GM23248 (cell line): ENCODE measurements at regions not wholly inside any gene's neighbourhood (a gene's known extent, or its start where the extent isn't known, plus 50 kb on each side); places are given as distances from the start of the nearest gene placed in this dataset. TPM values are rescaled to one million over a fixed set of nuclear protein-coding genes. Genes with fewer than 3 reads are reported as not detected.

ENCODE experiments used
- DNase-seq: peaks from one replicate; pipeline ENCODE4 v3.0.0-alpha.2; 2015
- H2AFZ ChIP-seq: fragments of 200-600 bp; sonication (generic); 2 replicates; pipeline ENCODE4 v1.6.1; 2016; ENCODE audit warnings: antibody characterized with exemption
- H3F3A ChIP-seq: fragments of 200-600 bp; sonication (generic); 2 replicates; pipeline ENCODE4 v1.6.1; 2016; ENCODE audit warnings: mild to moderate bottlenecking, antibody characterized with exemption, mixed run types; ENCODE audit not compliant: insufficient read depth
- H3K27ac ChIP-seq: fragments of 200-600 bp; sonication (generic); 2 replicates; pipeline ENCODE4 v1.5.1; 2016; ENCODE audit warnings: mild to moderate bottlenecking
- H3K27me3 ChIP-seq: fragments of 200-600 bp; sonication (generic); replicated peaks from 2 replicates; pipeline ENCODE4 v1.6.1; 2016; ENCODE audit warnings: mild to moderate bottlenecking; ENCODE audit not compliant: insufficient read depth
- H3K36me3 ChIP-seq: fragments of 200-600 bp; sonication (generic); 2 replicates; pipeline ENCODE4 v1.6.1; 2016; ENCODE audit warnings: low read depth, mild to moderate bottlenecking
- H3K4me1 ChIP-seq: fragments of 200-600 bp; sonication (generic); 2 replicates; pipeline ENCODE4 v1.6.1; 2016; ENCODE audit warnings: mild to moderate bottlenecking; ENCODE audit not compliant: insufficient read depth
- H3K4me2 ChIP-seq: fragments of 200-600 bp; sonication (generic); one replicate; pipeline ENCODE4 v1.6.1; 2016; ENCODE audit warnings: mild to moderate bottlenecking; ENCODE audit not compliant: unreplicated experiment
- H3K4me3 ChIP-seq: fragments of 200-600 bp; sonication (generic); 2 replicates; pipeline ENCODE4 v1.5.1; 2016; ENCODE audit warnings: mild to moderate bottlenecking
- H3K79me2 ChIP-seq: fragments of 200-600 bp; sonication (generic); 2 replicates; pipeline ENCODE4 v1.6.1; 2016; ENCODE audit warnings: mild to moderate bottlenecking; ENCODE audit not compliant: insufficient read depth
- H3K9ac ChIP-seq: fragments of 200-600 bp; sonication (generic); 2 replicates; pipeline ENCODE4 v1.6.1; 2016; ENCODE audit warnings: mild to moderate bottlenecking
- H3K9me2 ChIP-seq: fragments of 200-600 bp; sonication (generic); 2 replicates; pipeline ENCODE4 v1.6.1; 2016; ENCODE audit warnings: mixed run types, mild to moderate bottlenecking, moderate library complexity; ENCODE audit not compliant: insufficient read depth
- H3K9me3 ChIP-seq: fragments of 200-600 bp; sonication (generic); one replicate; pipeline ENCODE4 v1.6.1; 2017; ENCODE audit warnings: low read depth
- H4K20me1 ChIP-seq: fragments of 200-600 bp; sonication (generic); 2 replicates; pipeline ENCODE4 v1.6.0; 2016; ENCODE audit not compliant: insufficient read depth
- EZH2 ChIP-seq: fragments of 200-600 bp; sonication (generic); IDR thresholded peaks from 2 replicates; pipeline ENCODE4 v1.6.1; 2018; ENCODE audit warnings: antibody characterized with exemption, mild to moderate bottlenecking; ENCODE audit not compliant: insufficient read depth, poor library complexity, severe bottlenecking
- EZH2phosphoT487 ChIP-seq: fragments of 200-600 bp; sonication (generic); IDR thresholded peaks from 2 replicates; pipeline ENCODE4 v1.6.1; 2018; ENCODE audit warnings: antibody characterized with exemption, moderate library complexity, mild to moderate bottlenecking, low read depth; ENCODE audit not compliant: insufficient read depth
- WGBS, 2 experiments: methylation state at CpG; one replicate each; pipeline ENCODE4 v1.1.6; 2015 to 2017; ENCODE audit warnings: low lambda C conversion rate in 2 of 2, low coverage in 1 of 2; ENCODE audit errors: missing lambda C conversion rate in 2 of 2; 5-methylcytosine and 5-hydroxymethylcytosine counted together
- in situ Hi-C: fragments of 300-500 bp; cut with MboI; formaldehyde crosslinking; loops from 2 replicates; pipeline ENCODE4 v1.15.0; 2020
- small RNA-seq: library from RNA; depleted of rRNA; stranded (forward); fragments of <200 nt; gene quantifications from one replicate; pipeline ENCODE3, GENCODE V24; 2014; ENCODE audit warnings: low read depth, low replicate concordance

- TF ChIP-seq EZH2 (no peak), EZH2phosphoT487 (no peak)
- 30 to 31% methylated on average over 5 of the region's 5 CpGs for WGBS, 2 experiments
These were observed 78.0 kb upstream of the KCNJ3 start for GRCh38 chr2:154620471-154620870.

GRCh38 chr2:154623819-154624218, 74.7 kb upstream of the KCNJ3 start:
- Histone ChIP-seq H3K4me2 (no peak overlapping the region), H2AFZ (no peak overlapping the region), H3K9me2 (no peaks in the 10 kb centered on the region), H3F3A (no peaks in the 10 kb centered on the region), H3K27me3 (no peaks in the 10 kb centered on the region), H3K4me1 (no peaks in the 10 kb centered on the region), H3K9ac (no peak overlapping the region), H4K20me1 (no peaks in the 10 kb centered on the region), H3K36me3 (no peaks in the 10 kb centered on the region), H3K9me3 (no peaks in the 10 kb centered on the region), H3K4me3 (no peak overlapping the region), H3K27ac (no peak overlapping the region), H3K79me2 (no peaks in the 10 kb centered on the region)
- in situ Hi-C loops: no loop called here
- DNase-seq: peak; percentile 36
- TF ChIP-seq EZH2phosphoT487 (no peak), EZH2 (no peak)
- WGBS, 2 experiments: 15 to 21% methylated on average over 3 of the region's 3 CpGs

More at GRCh38 chr2:154620471-154620870, 78.0 kb upstream of the KCNJ3 start:
- no peaks in the 10 kb centered on the region for H3F3A ChIP-seq
- no peak for DNase-seq
- no peaks in the 10 kb centered on the region for H3K9me2 ChIP-seq
- H2AFZ ChIP-seq: no peak overlapping the region
- H3K27ac ChIP-seq: no peak overlapping the region
- no peaks in the 10 kb centered on the region for H4K20me1 ChIP-seq
- no peaks in the 10 kb centered on the region for H3K4me1 ChIP-seq
- H3K79me2 ChIP-seq: no peaks in the 10 kb centered on the region
- no peaks in the 10 kb centered on the region for H3K27me3 ChIP-seq
- no peaks in the 10 kb centered on the region for H3K36me3 ChIP-seq
- H3K9ac ChIP-seq: no peak overlapping the region
- no peak overlapping the region for H3K4me2 ChIP-seq
- in situ Hi-C loops: no loop called here
- H3K9me3 ChIP-seq: no peaks in the 10 kb centered on the region
- H3K4me3 ChIP-seq: no peak overlapping the region

- Histone ChIP-seq H3K36me3 (no peaks in the 10 kb centered on the region), H3K9me2 (no peaks in the 10 kb centered on the region), H3K9ac (no peak overlapping the region), H3K4me3 (no peak overlapping the region), H3F3A (no peaks in the 10 kb centered on the region), H3K4me2 (no peak overlapping the region), H4K20me1 (no peaks in the 10 kb centered on the region), H3K9me3 (no peaks in the 10 kb centered on the region), H3K4me1 (no peaks in the 10 kb centered on the region), H3K79me2 (no peaks in the 10 kb centered on the region), H3K27ac (no peak overlapping the region), H3K27me3 (no peaks in the 10 kb centered on the region), H2AFZ (no peak overlapping the region)
- DNase-seq: no peak
- in situ Hi-C loops: no loop called here
- TF ChIP-seq EZH2 (no peak), EZH2phosphoT487 (no peak)
These were observed 61.0 kb upstream of the KCNJ3 start for GRCh38 chr2:154637456-154637855.

GRCh38 chr2:154638783-154639182, 59.7 kb upstream of the KCNJ3 start:
- H3K27me3 ChIP-seq: no peaks in the 10 kb centered on the region
- no peak overlapping the region for H3K4me2 ChIP-seq
- no peak overlapping the region for H3K4me3 ChIP-seq
- in situ Hi-C loops: no loop called here
- DNase-seq: no peak
- H3K79me2 ChIP-seq: no peaks in the 10 kb centered on the region
- no peaks in the 10 kb centered on the region for H4K20me1 ChIP-seq
- H3K36me3 ChIP-seq: no peaks in the 10 kb centered on the region
- no peaks in the 10 kb centered on the region for H3K9me2 ChIP-seq
- H3K27ac ChIP-seq: no peak overlapping the region
- H3K9me3 ChIP-seq: peaks cover 3% of the 10 kb centered on the region
- H2AFZ ChIP-seq: no peak overlapping the region
- H3K9ac ChIP-seq: no peak overlapping the region
- 0 to 4% methylated on average over 1 of the region's 1 CpG for WGBS, 2 experiments
- H3F3A ChIP-seq: no peaks in the 10 kb centered on the region
- TF ChIP-seq EZH2phosphoT487 (no peak), EZH2 (no peak)
- no peaks in the 10 kb centered on the region for H3K4me1 ChIP-seq

GRCh38 chr2:154640000-154640399, 58.5 kb upstream of the KCNJ3 start:
- H2AFZ ChIP-seq: no peak overlapping the region
- in situ Hi-C loops: no loop called here
- H3K9ac ChIP-seq: no peak overlapping the region
- H3K9me3 ChIP-seq: peaks cover 3% of the 10 kb centered on the region
- no peak overlapping the region for H3K4me2 ChIP-seq
- WGBS, 2 experiments: 2 to 8% methylated on average over 3 of the region's 3 CpGs
- H4K20me1 ChIP-seq: no peaks in the 10 kb centered on the region
- H3K9me2 ChIP-seq: no peaks in the 10 kb centered on the region
- TF ChIP-seq EZH2phosphoT487: no peak
- TF ChIP-seq EZH2: no peak
- H3K27me3 ChIP-seq: no peaks in the 10 kb centered on the region
- no peak for DNase-seq
- H3K79me2 ChIP-seq: no peaks in the 10 kb centered on the region
- no peak overlapping the region for H3K4me3 ChIP-seq
- H3F3A ChIP-seq: no peaks in the 10 kb centered on the region
- H3K36me3 ChIP-seq: no peaks in the 10 kb centered on the region
- H3K27ac ChIP-seq: no peak overlapping the region
- no peaks in the 10 kb centered on the region for H3K4me1 ChIP-seq

Small RNA genes lying in the stretch of these regions (small RNA-seq; reads per million reads assigned to genes)
- gene RNA5SP107: not detected
